Caco-2 (cell line): ENCODE measurements at regions not wholly inside any gene's neighbourhood (a gene's known extent, or its start where the extent isn't known, plus 50 kb on each side); places are given as distances from the start of the nearest gene placed in this dataset.

Experiments used
- BruUV-seq: library from RNA; stranded (reverse); fragments of 400-500 nt; replicated peaks from 2 replicates; lab custom pipeline; 2021; lab: Mats Ljungman, UMichigan
- CTCF ChIA-PET: fragments of 300-600 bp; sonication (Branson Sonifier 250); formaldehyde crosslinking; loops from one replicate; lab custom pipeline; 2022; ENCODE audit warnings: antibody characterized with exemption; lab: Charles Lee
- POLR2A ChIA-PET: fragments of 300-600 bp; sonication (Branson Sonifier 250); formaldehyde crosslinking; loops from one replicate; lab custom pipeline; 2022; ENCODE audit warnings: antibody characterized with exemption; lab: Charles Lee
- DNase-seq, 2 experiments: peaks; one replicate each; pipeline versions ENCODE4 v3.0.0 to v3.0.0-alpha.2; 2020 to 2022
- H3K27me3 ChIP-seq: replicated peaks from 2 replicates; pipeline ENCODE4 v1.6.0; 2011; ENCODE audit warnings: low read length; ENCODE audit not compliant: control insufficient read depth, insufficient read depth
- H3K36me3 ChIP-seq: 2 replicates; pipeline ENCODE4 v1.5.1; 2011; ENCODE audit warnings: low read length; ENCODE audit not compliant: control insufficient read depth, insufficient read depth
- H3K4me1 ChIP-seq: fragments of 250-450 bp; sonication (Bioruptor Pico); 2 replicates; pipeline ENCODE4 v1.5.1; 2020; ENCODE audit warnings: mild to moderate bottlenecking
- H3K4me3 ChIP-seq: 2 replicates; pipeline ENCODE4 v1.5.1; 2011; ENCODE audit warnings: low read depth, mild to moderate bottlenecking, control low read depth, low read length
- H3K9me3 ChIP-seq: fragments of 250-450 bp; sonication (Bioruptor Pico); 2 replicates; pipeline ENCODE4 v1.5.1; 2020; ENCODE audit warnings: mild to moderate bottlenecking, moderate library complexity
- H3K27ac Mint-ChIP-seq: one replicate; pipeline ENCODE4 v1.8.0; 2022; ENCODE audit warnings: mixed read lengths; ENCODE audit not compliant: unreplicated experiment
- H3K27me3 Mint-ChIP-seq: one replicate; pipeline ENCODE4 v1.8.0; 2022; ENCODE audit warnings: mixed read lengths; ENCODE audit not compliant: insufficient read depth, unreplicated experiment
- H3K36me3 Mint-ChIP-seq: one replicate; pipeline ENCODE4 v1.8.0; 2022; ENCODE audit warnings: mild to moderate bottlenecking, mixed read lengths; ENCODE audit not compliant: insufficient read depth, unreplicated experiment
- H3K4me1 Mint-ChIP-seq: one replicate; pipeline ENCODE4 v1.8.0; 2022; ENCODE audit warnings: low read depth, mixed read lengths; ENCODE audit not compliant: unreplicated experiment
- H3K4me3 Mint-ChIP-seq: one replicate; pipeline ENCODE4 v1.8.0; 2022; ENCODE audit warnings: mild to moderate bottlenecking, moderate library complexity, mixed read lengths; ENCODE audit not compliant: unreplicated experiment
- H3K9me3 Mint-ChIP-seq: one replicate; pipeline ENCODE4 v1.8.0; 2022; ENCODE audit warnings: mixed read lengths; ENCODE audit not compliant: unreplicated experiment
- intact Hi-C: fragments of 100-400 bp; cut with micrococcal nuclease; formaldehyde crosslinking; loops from one replicate; pipeline ENCODE4 v1.10.0; 2022; ENCODE audit not compliant: unreplicated experiment
- TF ChIP-seq, protein P1 (sequence below), 2 experiments: fragments of 200-600 bp in 1 of 2; IDR thresholded peaks; 1 replicate in 1 of 2; 2 replicates in 1 of 2; pipeline versions ENCODE4 v1.5.1 to v1.8.0; 2011 to 2022; ENCODE audit warnings: antibody characterized with exemption in 1 of 2, control low read depth in 1 of 2, inconsistent platforms in 1 of 2, low read depth in 1 of 2, low read length in 1 of 2, mild to moderate bottlenecking in 1 of 2, moderate library complexity in 1 of 2; ENCODE audit not compliant: insufficient read depth in 1 of 2, severe bottlenecking in 1 of 2, unreplicated experiment in 1 of 2

DNA sequence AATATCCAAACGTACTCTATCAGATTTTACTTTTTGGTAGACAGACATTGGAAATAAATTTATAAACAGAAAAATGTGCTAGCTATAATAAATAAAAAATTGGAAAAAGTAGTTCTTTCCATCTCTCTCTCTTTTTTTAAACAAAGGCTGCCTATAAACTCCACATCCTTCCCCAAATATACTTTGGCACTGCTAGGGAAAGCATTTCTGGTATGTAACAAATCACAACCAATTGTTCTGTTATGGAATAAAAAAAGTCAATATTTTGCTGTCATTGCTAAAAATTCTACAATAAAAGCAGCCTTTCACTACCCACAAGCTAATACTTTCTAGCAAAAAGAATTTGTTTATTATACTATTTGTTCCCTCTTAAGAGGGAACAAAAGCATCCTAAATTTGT lies 169.2 kb upstream of the TARS1 start:
- no peaks in the 10 kb centered on the region for H3K36me3 ChIP-seq
- TF ChIP-seq, protein P1, sequence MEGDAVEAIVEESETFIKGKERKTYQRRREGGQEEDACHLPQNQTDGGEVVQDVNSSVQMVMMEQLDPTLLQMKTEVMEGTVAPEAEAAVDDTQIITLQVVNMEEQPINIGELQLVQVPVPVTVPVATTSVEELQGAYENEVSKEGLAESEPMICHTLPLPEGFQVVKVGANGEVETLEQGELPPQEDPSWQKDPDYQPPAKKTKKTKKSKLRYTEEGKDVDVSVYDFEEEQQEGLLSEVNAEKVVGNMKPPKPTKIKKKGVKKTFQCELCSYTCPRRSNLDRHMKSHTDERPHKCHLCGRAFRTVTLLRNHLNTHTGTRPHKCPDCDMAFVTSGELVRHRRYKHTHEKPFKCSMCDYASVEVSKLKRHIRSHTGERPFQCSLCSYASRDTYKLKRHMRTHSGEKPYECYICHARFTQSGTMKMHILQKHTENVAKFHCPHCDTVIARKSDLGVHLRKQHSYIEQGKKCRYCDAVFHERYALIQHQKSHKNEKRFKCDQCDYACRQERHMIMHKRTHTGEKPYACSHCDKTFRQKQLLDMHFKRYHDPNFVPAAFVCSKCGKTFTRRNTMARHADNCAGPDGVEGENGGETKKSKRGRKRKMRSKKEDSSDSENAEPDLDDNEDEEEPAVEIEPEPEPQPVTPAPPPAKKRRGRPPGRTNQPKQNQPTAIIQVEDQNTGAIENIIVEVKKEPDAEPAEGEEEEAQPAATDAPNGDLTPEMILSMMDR (IDR thresholded peaks at IDR 0.05; ENCODE audit: insufficient read depth in 1 of 2, low read depth in 1 of 2, low read length in 1 of 2, severe bottlenecking in 1 of 2, unreplicated experiment in 1 of 2): no peak
- Mint-ChIP-seq H3K36me3 (no peaks in the 10 kb centered on the region), H3K9me3 (no peaks in the 10 kb centered on the region), H3K27ac (no peak overlapping the region), H3K27me3 (peaks cover 9% of the 10 kb centered on the region), H3K4me1 (no peaks in the 10 kb centered on the region), H3K4me3 (no peak overlapping the region)
- DNase-seq: no peak
- CTCF ChIA-PET: no interaction called here
- no peaks in the 10 kb centered on the region for H3K27me3 ChIP-seq
- POLR2A ChIA-PET: no interaction called here
- H3K4me3 ChIP-seq: no peak overlapping the region
- intact Hi-C loops: no loop called here
- no peaks in the 10 kb centered on the region for H3K4me1 ChIP-seq
- H3K9me3 ChIP-seq: no peaks in the 10 kb centered on the region
- no TSS peak for BruUV-seq

DNA sequence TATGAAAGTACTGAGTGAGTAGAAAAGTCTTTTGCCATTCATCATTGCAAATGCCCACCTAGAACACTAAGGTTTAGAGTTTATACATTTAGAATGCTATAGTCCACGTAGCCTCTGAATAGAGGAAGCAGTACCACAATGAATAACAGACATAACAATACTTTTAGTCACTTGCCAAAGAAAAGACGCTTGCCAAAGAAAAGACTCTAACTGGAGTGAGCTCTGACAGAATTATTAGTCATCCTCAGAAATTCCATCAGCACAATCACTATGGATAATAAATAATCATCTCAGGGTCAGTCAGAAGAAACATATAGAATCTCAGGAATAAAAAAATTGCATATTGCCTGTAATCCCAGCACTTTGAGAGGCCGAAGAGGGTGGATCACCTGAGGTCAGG lies 168.5 kb upstream of the TARS1 start:
- DNase-seq: no peak
- Mint-ChIP-seq H3K36me3 (no peaks in the 10 kb centered on the region), H3K27me3 (peaks cover 16% of the 10 kb centered on the region), H3K27ac (no peak overlapping the region), H3K4me1 (no peaks in the 10 kb centered on the region), H3K9me3 (no peaks in the 10 kb centered on the region), H3K4me3 (no peak overlapping the region)
- Histone ChIP-seq H3K36me3 (no peaks in the 10 kb centered on the region), H3K27me3 (no peaks in the 10 kb centered on the region), H3K9me3 (no peaks in the 10 kb centered on the region), H3K4me3 (no peak overlapping the region), H3K4me1 (no peaks in the 10 kb centered on the region)
- intact Hi-C loops: no loop called here
- TF ChIP-seq, protein P1 (IDR thresholded peaks at IDR 0.05; ENCODE audit: insufficient read depth in 1 of 2, low read depth in 1 of 2, low read length in 1 of 2, severe bottlenecking in 1 of 2, unreplicated experiment in 1 of 2): no peak
- ChIA-PET POLR2A (no interaction called here), CTCF (no interaction called here)
- no TSS peak for BruUV-seq

DNA sequence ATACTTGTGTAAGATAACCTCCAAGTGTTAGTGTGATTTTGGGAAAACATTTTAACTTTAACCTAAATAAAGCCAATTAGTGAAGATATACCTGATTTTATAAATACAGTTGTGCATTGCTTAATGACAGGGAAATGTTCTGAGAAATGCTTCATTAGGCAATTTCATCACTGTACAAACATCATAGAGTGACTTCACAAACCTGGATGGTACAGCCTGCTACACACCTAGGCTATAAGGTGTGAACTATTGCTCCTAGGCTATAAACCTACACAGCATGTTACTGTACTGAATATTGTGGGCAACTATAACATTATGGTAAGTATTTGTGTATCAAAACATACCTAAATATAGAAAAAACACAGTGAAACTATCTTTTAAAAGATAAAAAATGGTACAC lies 166.8 kb upstream of the TARS1 start:
- no peaks in the 10 kb centered on the region for H3K36me3 ChIP-seq
- no TSS peak for BruUV-seq
- no peaks in the 10 kb centered on the region for H3K4me1 ChIP-seq
- ChIA-PET CTCF (no interaction called here), POLR2A (no interaction called here)
- Mint-ChIP-seq H3K27ac (no peak overlapping the region), H3K4me3 (no peak overlapping the region), H3K4me1 (no peaks in the 10 kb centered on the region), H3K36me3 (no peaks in the 10 kb centered on the region), H3K27me3 (peaks cover 16% of the 10 kb centered on the region), H3K9me3 (no peaks in the 10 kb centered on the region)
- H3K27me3 ChIP-seq: no peaks in the 10 kb centered on the region
- H3K4me3 ChIP-seq: no peak overlapping the region
- no peak for DNase-seq
- H3K9me3 ChIP-seq: no peaks in the 10 kb centered on the region
- TF ChIP-seq, protein P1 (IDR thresholded peaks at IDR 0.05; ENCODE audit: insufficient read depth in 1 of 2, low read depth in 1 of 2, low read length in 1 of 2, severe bottlenecking in 1 of 2, unreplicated experiment in 1 of 2): no peak
- intact Hi-C loops: no loop called here
